SK-N-SH treated with all-trans-retinoic acid at 6 μM for 48 hours (cell line): ENCODE measurements at regions not wholly inside any gene's neighbourhood (a gene's known extent, or its start where the extent isn't known, plus 50 kb on each side); places are given as distances from the start of the nearest gene placed in this dataset.

Experiments
- RARB ChIP-seq: fragments of 250-450 bp; sonication (Bioruptor Pico); IDR thresholded peaks from 2 replicates; pipeline ENCODE4 v1.8.0; 2021; ENCODE audit warnings: mild to moderate bottlenecking, moderate library complexity
- SNAI2 ChIP-seq: fragments of 250-450 bp; sonication (Bioruptor Pico); IDR thresholded peaks from 2 replicates; pipeline ENCODE4 v1.5.0; 2020; ENCODE audit warnings: mild to moderate bottlenecking, moderate library complexity
- TF ChIP-seq, protein P1 (sequence below): fragments of 250-450 bp; sonication (Bioruptor Pico); IDR thresholded peaks from 2 replicates; pipeline ENCODE4 v1.5.1; 2020; ENCODE audit warnings: low read depth, mild to moderate bottlenecking, moderate library complexity

GRCh38 chr7:52876402-52876801 lies 159.0 kb upstream of the POM121L12 start:
- TF ChIP-seq RARB (CRISPR knock-in tag) (no peak), SNAI2 (CRISPR knock-in tag) (no peak)
- TF ChIP-seq, protein P1, sequence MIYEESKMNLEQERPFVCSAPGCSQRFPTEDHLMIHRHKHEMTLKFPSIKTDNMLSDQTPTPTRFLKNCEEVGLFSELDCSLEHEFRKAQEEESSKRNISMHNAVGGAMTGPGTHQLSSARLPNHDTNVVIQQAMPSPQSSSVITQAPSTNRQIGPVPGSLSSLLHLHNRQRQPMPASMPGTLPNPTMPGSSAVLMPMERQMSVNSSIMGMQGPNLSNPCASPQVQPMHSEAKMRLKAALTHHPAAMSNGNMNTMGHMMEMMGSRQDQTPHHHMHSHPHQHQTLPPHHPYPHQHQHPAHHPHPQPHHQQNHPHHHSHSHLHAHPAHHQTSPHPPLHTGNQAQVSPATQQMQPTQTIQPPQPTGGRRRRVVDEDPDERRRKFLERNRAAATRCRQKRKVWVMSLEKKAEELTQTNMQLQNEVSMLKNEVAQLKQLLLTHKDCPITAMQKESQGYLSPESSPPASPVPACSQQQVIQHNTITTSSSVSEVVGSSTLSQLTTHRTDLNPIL (CRISPR knock-in tag) = no peak
